ENCODE measurements at regions not wholly inside any gene's neighbourhood (a gene's known extent, or its start where the extent isn't known, plus 50 kb on each side); places are given as distances from the start of the nearest gene placed in this dataset.

- H3K27ac ChIP-seq (ENCODE audit: low read depth, low read length), result no peak overlapping the region
- H3K27me3 Mint-ChIP-seq, result peaks cover 15 to 47% (median 25%) of the 10 kb centered on the region in 5 donors
- no peaks in the 10 kb centered on the region for H3K36me3 Mint-ChIP-seq
- ATAC-seq (no peak), DNase-seq (no peak)
- ChIA-PET CTCF (interaction anchor here (0.6 kb wide), 1 partner anchor 358 kb away, joined by 3 read pairs; no protein-coding TSS in a partner anchor), POLR2A (no interaction called here)
- peak overlapping the region in 3 of 10 donors; percentile 8 to 59 (median 12) for H3K4me3 Mint-ChIP-seq
- no peaks in the 10 kb centered on the region for H3K9me3 ChIP-seq (ENCODE audit: control insufficient read depth in 2 of 3, low read length in 3 of 3)
- peaks cover 4 to 10% of the 10 kb centered on the region in 2 donors for H3K27me3 ChIP-seq (ENCODE audit: control insufficient read depth in 2 of 2, insufficient read depth in 2 of 2, low read length in 2 of 2)
- no peaks in the 10 kb centered on the region for H3K4me1 ChIP-seq (ENCODE audit: control insufficient read depth in 2 of 2, insufficient read depth in 2 of 2, low read length in 2 of 2)
- H3K4me1 Mint-ChIP-seq, result peaks cover 0 to 20% (median 4%) of the 10 kb centered on the region in 7 donors
- H3K4me3 ChIP-seq (ENCODE audit: low read length), result no peak overlapping the region
- peaks cover 0 to 13% (median 5%) of the 10 kb centered on the region in 11 donors for H3K9me3 Mint-ChIP-seq
- H3K36me3 ChIP-seq (ENCODE audit: control insufficient read depth in 2 of 3, insufficient read depth in 3 of 3, low read length in 3 of 3), result no peaks in the 10 kb centered on the region
- no peak overlapping the region for H3K27ac Mint-ChIP-seq
- intact Hi-C loops (cut with micrococcal nuclease), result no loop called here
Observed at GRCh38 chr1:13892198-13892597, 192.2 kb downstream of the PRDM2 start.

GRCh38 chr1:13892671-13893325 lies 192.8 kb downstream of the PRDM2 start:
- Mint-ChIP-seq H3K27ac (no peak overlapping the region), H3K4me1 (peaks cover 0 to 20% (median 4%) of the 10 kb centered on the region in 7 donors), H3K9me3 (peaks cover 0 to 13% (median 5%) of the 10 kb centered on the region in 11 donors), H3K27me3 (peaks cover 15 to 47% (median 25%) of the 10 kb centered on the region in 5 donors), H3K36me3 (no peaks in the 10 kb centered on the region), H3K4me3 (peak overlapping the region in 3 of 10 donors; percentile 21 to 59 (median 44))
- Histone ChIP-seq H3K4me1 (ENCODE audit: control insufficient read depth in 2 of 2, insufficient read depth in 2 of 2, low read length in 2 of 2) (no peaks in the 10 kb centered on the region), H3K27me3 (ENCODE audit: control insufficient read depth in 2 of 2, insufficient read depth in 2 of 2, low read length in 2 of 2) (peaks cover 4 to 10% of the 10 kb centered on the region in 2 donors), H3K9me3 (ENCODE audit: control insufficient read depth in 2 of 3, low read length in 3 of 3) (no peaks in the 10 kb centered on the region), H3K36me3 (ENCODE audit: control insufficient read depth in 2 of 3, insufficient read depth in 3 of 3, low read length in 3 of 3) (no peaks in the 10 kb centered on the region), H3K4me3 (ENCODE audit: low read length) (no peak overlapping the region), H3K27ac (ENCODE audit: low read depth, low read length) (no peak overlapping the region)
- DNase-seq (no peak), ATAC-seq (no peak)
- CTCF ChIA-PET, result no interaction called here
- POLR2A ChIA-PET, result no interaction called here
- intact Hi-C loops (cut with micrococcal nuclease), result no loop called here

GRCh38 chr1:13893409-13893821 lies 193.4 kb downstream of the PRDM2 start:
- H3K27me3 ChIP-seq (ENCODE audit: control insufficient read depth in 2 of 2, insufficient read depth in 2 of 2, low read length in 2 of 2), result peaks cover 4 to 10% of the 10 kb centered on the region in 2 donors
- peak overlapping the region in 4 of 10 donors; percentile 15 to 44 (median 26) for H3K4me3 Mint-ChIP-seq
- ChIA-PET CTCF (no interaction called here), POLR2A (no interaction called here)
- no peaks in the 10 kb centered on the region for H3K9me3 ChIP-seq (ENCODE audit: control insufficient read depth in 2 of 3, low read length in 3 of 3)
- H3K27me3 Mint-ChIP-seq, result peaks cover 15 to 53% (median 31%) of the 10 kb centered on the region in 5 donors
- H3K36me3 ChIP-seq (ENCODE audit: control insufficient read depth in 2 of 3, insufficient read depth in 3 of 3, low read length in 3 of 3), result no peaks in the 10 kb centered on the region
- H3K36me3 Mint-ChIP-seq, result no peaks in the 10 kb centered on the region
- no peak overlapping the region for H3K27ac ChIP-seq (ENCODE audit: low read depth, low read length)
- H3K9me3 Mint-ChIP-seq, result peaks cover 0 to 13% (median 5%) of the 10 kb centered on the region in 11 donors
- no peak overlapping the region for H3K4me3 ChIP-seq (ENCODE audit: low read length)
- H3K27ac Mint-ChIP-seq, result no peak overlapping the region
- no peaks in the 10 kb centered on the region for H3K4me1 ChIP-seq (ENCODE audit: control insufficient read depth in 2 of 2, insufficient read depth in 2 of 2, low read length in 2 of 2)
- ATAC-seq (no peak), DNase-seq (no peak)
- intact Hi-C loops (cut with micrococcal nuclease), result no loop called here
- peaks cover 0 to 20% (median 4%) of the 10 kb centered on the region in 7 donors for H3K4me1 Mint-ChIP-seq

- DNase-seq (no peak), ATAC-seq (no peak)
- Histone ChIP-seq H3K4me1 (ENCODE audit: control insufficient read depth in 2 of 2, insufficient read depth in 2 of 2, low read length in 2 of 2) (no peaks in the 10 kb centered on the region), H3K36me3 (ENCODE audit: control insufficient read depth in 2 of 3, insufficient read depth in 3 of 3, low read length in 3 of 3) (no peaks in the 10 kb centered on the region), H3K27ac (ENCODE audit: low read depth, low read length) (no peak overlapping the region), H3K4me3 (ENCODE audit: low read length) (no peak overlapping the region), H3K27me3 (ENCODE audit: control insufficient read depth in 2 of 2, insufficient read depth in 2 of 2, low read length in 2 of 2) (peaks cover 0 to 7% of the 10 kb centered on the region in 2 donors), H3K9me3 (ENCODE audit: control insufficient read depth in 2 of 3, low read length in 3 of 3) (no peaks in the 10 kb centered on the region)
- POLR2A ChIA-PET, result no interaction called here
- Mint-ChIP-seq H3K36me3 (no peaks in the 10 kb centered on the region), H3K27ac (no peak overlapping the region), H3K4me3 (no peak overlapping the region), H3K27me3 (peaks cover 15 to 39% (median 33%) of the 10 kb centered on the region in 5 donors), H3K4me1 (peaks cover 0 to 17% (median 4%) of the 10 kb centered on the region in 7 donors), H3K9me3 (peaks cover 0 to 3% (median 0%) of the 10 kb centered on the region in 11 donors)
- CTCF ChIA-PET, result no interaction called here
- intact Hi-C loops (cut with micrococcal nuclease), result no loop called here
Observed at GRCh38 chr1:13896932-13897331, 196.9 kb downstream of the PRDM2 start.

- H3K36me3 Mint-ChIP-seq, result no peaks in the 10 kb centered on the region
- H3K9me3 Mint-ChIP-seq, result peaks cover 0 to 4% (median 0%) of the 10 kb centered on the region in 11 donors
- H3K4me1 ChIP-seq (ENCODE audit: control insufficient read depth in 2 of 2, insufficient read depth in 2 of 2, low read length in 2 of 2), result no peaks in the 10 kb centered on the region
- POLR2A ChIA-PET, result no interaction called here
- H3K4me3 Mint-ChIP-seq, result no peak overlapping the region
- H3K27me3 Mint-ChIP-seq, result peaks cover 12 to 37% (median 32%) of the 10 kb centered on the region in 5 donors
- H3K4me1 Mint-ChIP-seq, result peaks cover 0 to 9% (median 1%) of the 10 kb centered on the region in 7 donors
- intact Hi-C loops (cut with micrococcal nuclease), result no loop called here
- H3K36me3 ChIP-seq (ENCODE audit: control insufficient read depth in 2 of 3, insufficient read depth in 3 of 3, low read length in 3 of 3), result no peaks in the 10 kb centered on the region
- DNase-seq (no peak), ATAC-seq (no peak)
- H3K27ac ChIP-seq (ENCODE audit: low read depth, low read length), result no peak overlapping the region
- H3K4me3 ChIP-seq (ENCODE audit: low read length), result no peak overlapping the region
- CTCF ChIA-PET, result no interaction called here
- H3K27ac Mint-ChIP-seq, result no peak overlapping the region
- H3K9me3 ChIP-seq (ENCODE audit: control insufficient read depth in 2 of 3, low read length in 3 of 3), result no peaks in the 10 kb centered on the region
- H3K27me3 ChIP-seq (ENCODE audit: control insufficient read depth in 2 of 2, insufficient read depth in 2 of 2, low read length in 2 of 2), result peaks cover 0 to 4% of the 10 kb centered on the region in 2 donors
Observed at GRCh38 chr1:13898406-13898805, 198.4 kb downstream of the PRDM2 start.

GRCh38 chr1:13899856-13900255 lies 199.9 kb downstream of the PRDM2 start:
- H3K27me3 ChIP-seq (ENCODE audit: control insufficient read depth in 2 of 2, insufficient read depth in 2 of 2, low read length in 2 of 2), result no peaks in the 10 kb centered on the region
- ChIA-PET POLR2A (no interaction called here), CTCF (no interaction called here)
- no peak overlapping the region for H3K4me3 ChIP-seq (ENCODE audit: low read length)
- intact Hi-C loops (cut with micrococcal nuclease), result no loop called here
- peaks cover 3 to 30% (median 21%) of the 10 kb centered on the region in 5 donors for H3K27me3 Mint-ChIP-seq
- no peaks in the 10 kb centered on the region for H3K9me3 ChIP-seq (ENCODE audit: control insufficient read depth in 2 of 3, low read length in 3 of 3)
- no peak overlapping the region for H3K27ac ChIP-seq (ENCODE audit: low read depth, low read length)
- H3K36me3 Mint-ChIP-seq, result no peaks in the 10 kb centered on the region
- H3K27ac Mint-ChIP-seq, result no peak overlapping the region
- H3K9me3 Mint-ChIP-seq, result peaks cover 0 to 9% (median 4%) of the 10 kb centered on the region in 11 donors
- no peak overlapping the region for H3K4me3 Mint-ChIP-seq
- no peak for DNase-seq
- ATAC-seq, result no peak
- no peaks in the 10 kb centered on the region for H3K4me1 Mint-ChIP-seq
- no peaks in the 10 kb centered on the region for H3K4me1 ChIP-seq (ENCODE audit: control insufficient read depth in 2 of 2, insufficient read depth in 2 of 2, low read length in 2 of 2)
- H3K36me3 ChIP-seq (ENCODE audit: control insufficient read depth in 2 of 3, insufficient read depth in 3 of 3, low read length in 3 of 3), result no peaks in the 10 kb centered on the region

- H3K27ac Mint-ChIP-seq, result no peak overlapping the region
- H3K27me3 ChIP-seq (ENCODE audit: control insufficient read depth in 2 of 2, insufficient read depth in 2 of 2, low read length in 2 of 2), result no peaks in the 10 kb centered on the region
- peaks cover 0 to 24% (median 15%) of the 10 kb centered on the region in 5 donors for H3K27me3 Mint-ChIP-seq
- H3K36me3 ChIP-seq (ENCODE audit: control insufficient read depth in 2 of 3, insufficient read depth in 3 of 3, low read length in 3 of 3), result no peaks in the 10 kb centered on the region
- ATAC-seq (no peak), DNase-seq (no peak)
- CTCF ChIA-PET, result no interaction called here
- H3K36me3 Mint-ChIP-seq, result no peaks in the 10 kb centered on the region
- peaks cover 0 to 10% (median 4%) of the 10 kb centered on the region in 11 donors for H3K9me3 Mint-ChIP-seq
- POLR2A ChIA-PET, result no interaction called here
- H3K4me3 Mint-ChIP-seq, result no peak overlapping the region
- no peaks in the 10 kb centered on the region for H3K4me1 Mint-ChIP-seq
- H3K27ac ChIP-seq (ENCODE audit: low read depth, low read length), result no peak overlapping the region
- no peak overlapping the region for H3K4me3 ChIP-seq (ENCODE audit: low read length)
- intact Hi-C loops (cut with micrococcal nuclease), result no loop called here
- no peaks in the 10 kb centered on the region for H3K4me1 ChIP-seq (ENCODE audit: control insufficient read depth in 2 of 2, insufficient read depth in 2 of 2, low read length in 2 of 2)
- H3K9me3 ChIP-seq (ENCODE audit: control insufficient read depth in 2 of 3, low read length in 3 of 3), result no peaks in the 10 kb centered on the region
Observed at GRCh38 chr1:13900583-13900982, 200.6 kb downstream of the PRDM2 start.

Measured in naive thymus-derived CD4-positive, alpha-beta T cell (primary cell).